ENCODE measurements at regions not wholly inside any gene's neighbourhood (a gene's known extent, or its start where the extent isn't known, plus 50 kb on each side); places are given as distances from the start of the nearest gene placed in this dataset.

- TF ChIP-seq POLR2AphosphoS5 (IDR thresholded peaks at IDR 0.05; ENCODE audit: low read depth, low read length) = no peak
- no peak for TF ChIP-seq TAF1 (IDR thresholded peaks at IDR 0.05; ENCODE audit: borderline replicate concordance, low read depth, low read length)
- no peak for TF ChIP-seq POLR2A (IDR thresholded peaks at IDR 0.05; ENCODE audit: low read depth, low read length)
- no peak for DNase-seq (ENCODE audit: insufficient read length)
- no peak for FAIRE-seq
Observed at GRCh38 chr3:135622215-135622614, 343.3 kb upstream of the PPP2R3A start.

- no peak for TF ChIP-seq POLR2AphosphoS5 (IDR thresholded peaks at IDR 0.05; ENCODE audit: low read depth, low read length)
- TF ChIP-seq POLR2A (IDR thresholded peaks at IDR 0.05; ENCODE audit: low read depth, low read length) = no peak
- TF ChIP-seq TAF1 (IDR thresholded peaks at IDR 0.05; ENCODE audit: borderline replicate concordance, low read depth, low read length) = no peak
- FAIRE-seq = no peak
- DNase-seq (ENCODE audit: insufficient read length) = no peak
Observed at GRCh38 chr3:135622656-135623055, 342.9 kb upstream of the PPP2R3A start.

- DNase-seq (ENCODE audit: insufficient read length) (no peak), FAIRE-seq (no peak)
- no peak for TF ChIP-seq POLR2A (IDR thresholded peaks at IDR 0.05; ENCODE audit: low read depth, low read length)
- TF ChIP-seq TAF1 (IDR thresholded peaks at IDR 0.05; ENCODE audit: borderline replicate concordance, low read depth, low read length) = no peak
- no peak for TF ChIP-seq POLR2AphosphoS5 (IDR thresholded peaks at IDR 0.05; ENCODE audit: low read depth, low read length)
Observed at GRCh38 chr3:135623558-135623957, 342.0 kb upstream of the PPP2R3A start.

- TF ChIP-seq POLR2A (IDR thresholded peaks at IDR 0.05; ENCODE audit: low read depth, low read length) (no peak), POLR2AphosphoS5 (IDR thresholded peaks at IDR 0.05; ENCODE audit: low read depth, low read length) (no peak), TAF1 (IDR thresholded peaks at IDR 0.05; ENCODE audit: borderline replicate concordance, low read depth, low read length) (no peak)
- DNase-seq (ENCODE audit: insufficient read length) (no peak), FAIRE-seq (no peak)
Observed at GRCh38 chr3:135627057-135627456, 338.5 kb upstream of the PPP2R3A start.

- TF ChIP-seq TAF1 (IDR thresholded peaks at IDR 0.05; ENCODE audit: borderline replicate concordance, low read depth, low read length) = no peak
- no peak for TF ChIP-seq POLR2A (IDR thresholded peaks at IDR 0.05; ENCODE audit: low read depth, low read length)
- no peak for TF ChIP-seq POLR2AphosphoS5 (IDR thresholded peaks at IDR 0.05; ENCODE audit: low read depth, low read length)
- no peak for DNase-seq (ENCODE audit: insufficient read length)
- no peak for FAIRE-seq
Observed at GRCh38 chr3:135629701-135630408, 335.7 kb upstream of the PPP2R3A start.

- DNase-seq (ENCODE audit: insufficient read length) (no peak), FAIRE-seq (no peak)
- TF ChIP-seq POLR2AphosphoS5 (IDR thresholded peaks at IDR 0.05; ENCODE audit: low read depth, low read length) (no peak), TAF1 (IDR thresholded peaks at IDR 0.05; ENCODE audit: borderline replicate concordance, low read depth, low read length) (no peak), POLR2A (IDR thresholded peaks at IDR 0.05; ENCODE audit: low read depth, low read length) (no peak)
Observed at GRCh38 chr3:135632556-135633065, 332.9 kb upstream of the PPP2R3A start.

GRCh38 chr3:135633078-135633477, 332.4 kb upstream of the PPP2R3A start:
- FAIRE-seq (no peak), DNase-seq (ENCODE audit: insufficient read length) (no peak)
- TF ChIP-seq TAF1 (IDR thresholded peaks at IDR 0.05; ENCODE audit: borderline replicate concordance, low read depth, low read length) = no peak
- TF ChIP-seq POLR2A (IDR thresholded peaks at IDR 0.05; ENCODE audit: low read depth, low read length) = no peak
- TF ChIP-seq POLR2AphosphoS5 (IDR thresholded peaks at IDR 0.05; ENCODE audit: low read depth, low read length) = no peak

GRCh38 chr3:135636596-135636995, 328.9 kb upstream of the PPP2R3A start:
- FAIRE-seq = no peak
- no peak for DNase-seq (ENCODE audit: insufficient read length)
- TF ChIP-seq TAF1 (IDR thresholded peaks at IDR 0.05; ENCODE audit: borderline replicate concordance, low read depth, low read length) (no peak), POLR2AphosphoS5 (IDR thresholded peaks at IDR 0.05; ENCODE audit: low read depth, low read length) (no peak), POLR2A (IDR thresholded peaks at IDR 0.05; ENCODE audit: low read depth, low read length) (no peak)

- FAIRE-seq (no peak), DNase-seq (ENCODE audit: insufficient read length) (no peak)
- TF ChIP-seq TAF1 (IDR thresholded peaks at IDR 0.05; ENCODE audit: borderline replicate concordance, low read depth, low read length) (no peak), POLR2A (IDR thresholded peaks at IDR 0.05; ENCODE audit: low read depth, low read length) (no peak), POLR2AphosphoS5 (IDR thresholded peaks at IDR 0.05; ENCODE audit: low read depth, low read length) (no peak)
Observed at GRCh38 chr3:135637013-135637412, 328.5 kb upstream of the PPP2R3A start.

GRCh38 chr3:135641761-135642160, 323.8 kb upstream of the PPP2R3A start:
- TF ChIP-seq POLR2A (IDR thresholded peaks at IDR 0.05; ENCODE audit: low read depth, low read length) (no peak), TAF1 (IDR thresholded peaks at IDR 0.05; ENCODE audit: borderline replicate concordance, low read depth, low read length) (no peak), POLR2AphosphoS5 (IDR thresholded peaks at IDR 0.05; ENCODE audit: low read depth, low read length) (no peak)
- no peak for DNase-seq (ENCODE audit: insufficient read length)
- no peak for FAIRE-seq

- FAIRE-seq = no peak
Observed at GRCh38 chr3:135645541-135645940, 320.0 kb upstream of the PPP2R3A start.

GRCh38 chr3:135646873-135647272, 318.7 kb upstream of the PPP2R3A start:
- no peak for DNase-seq (ENCODE audit: insufficient read length)
- no peak for TF ChIP-seq POLR2AphosphoS5 (IDR thresholded peaks at IDR 0.05; ENCODE audit: low read depth, low read length)
- no peak for TF ChIP-seq POLR2A (IDR thresholded peaks at IDR 0.05; ENCODE audit: low read depth, low read length)
- TF ChIP-seq TAF1 (IDR thresholded peaks at IDR 0.05; ENCODE audit: borderline replicate concordance, low read depth, low read length) = no peak
- FAIRE-seq = no peak

More at GRCh38 chr3:135645541-135645940, 320.0 kb upstream of the PPP2R3A start:
- no peak for DNase-seq (ENCODE audit: insufficient read length)
- TF ChIP-seq POLR2A (IDR thresholded peaks at IDR 0.05; ENCODE audit: low read depth, low read length) (no peak), TAF1 (IDR thresholded peaks at IDR 0.05; ENCODE audit: borderline replicate concordance, low read depth, low read length) (no peak), POLR2AphosphoS5 (IDR thresholded peaks at IDR 0.05; ENCODE audit: low read depth, low read length) (no peak)
